Left lobe of liver (tissue), 2 donors: ENCODE measurements at regions not wholly inside any gene's neighbourhood (a gene's known extent, or its start where the extent isn't known, plus 50 kb on each side); places are given as distances from the start of the nearest gene placed in this dataset.
A peak's percentile ranks its signal among the peaks of the same experiment; 100 is the strongest.

Experiments
- ATAC-seq: fragments of 200-7000 bp; cut with Tn5 transposase; one replicate; pipeline ENCODE4 v1.9.1; 2020; ENCODE audit warnings: mild to moderate bottlenecking, moderate library complexity
- DNase-seq: peaks from one replicate; pipeline ENCODE4 v3.0.0-alpha.2; 2020; ENCODE audit warnings: low spot score
- donor health status: DM: no; HTN: no; CAD: no; lungs with moderate emphysema.
- donor health status: DM: no; HTN: yes; CAD: no.

- DNase-seq: no peak
- ATAC-seq: no peak
Measured at GRCh38 chr13:50511877-50512341, 331.6 kb downstream of the DLEU7 start.

DNA sequence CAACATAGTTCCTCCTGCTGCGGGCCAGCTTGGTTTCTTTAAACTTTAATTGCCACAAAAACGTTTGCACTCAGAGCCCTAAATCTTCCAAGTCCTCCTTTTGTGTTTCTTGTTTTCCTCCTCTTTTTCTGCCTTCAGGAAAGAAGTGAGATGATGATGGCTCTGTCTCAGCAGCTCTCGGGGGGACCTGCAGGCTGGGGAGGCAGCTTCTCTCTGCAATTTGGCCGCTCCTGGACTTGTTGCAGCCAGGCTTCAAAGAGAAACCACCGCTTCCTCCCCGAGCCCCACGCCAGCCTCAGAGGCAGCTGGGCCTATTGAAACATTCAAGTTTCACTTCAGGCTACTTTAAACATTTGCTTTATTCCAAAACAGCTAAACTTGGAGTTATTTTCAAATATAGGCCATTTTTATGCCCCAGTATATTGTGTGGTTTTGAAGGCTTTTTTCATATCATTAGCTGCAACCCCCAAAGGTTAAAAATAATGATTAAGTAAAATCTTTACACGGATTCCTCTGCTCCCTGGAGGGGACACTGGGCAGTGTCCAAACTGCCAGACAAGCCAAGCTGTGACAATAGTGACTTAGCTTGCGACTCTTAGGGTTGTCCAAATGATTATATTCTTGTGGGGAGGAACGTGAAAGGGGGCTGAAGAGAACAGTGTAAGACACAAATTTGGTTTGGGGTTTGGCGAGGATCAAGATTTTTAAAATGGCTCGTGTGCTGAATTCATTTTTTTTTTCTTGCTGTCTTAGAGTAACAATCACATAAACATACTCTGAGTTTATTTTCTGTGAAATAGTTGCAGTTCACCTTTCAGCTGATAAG is 330.8 kb downstream of the DLEU7 start:
- peak; percentile 84 for ATAC-seq
- peak; percentile 67 for DNase-seq

DNA sequence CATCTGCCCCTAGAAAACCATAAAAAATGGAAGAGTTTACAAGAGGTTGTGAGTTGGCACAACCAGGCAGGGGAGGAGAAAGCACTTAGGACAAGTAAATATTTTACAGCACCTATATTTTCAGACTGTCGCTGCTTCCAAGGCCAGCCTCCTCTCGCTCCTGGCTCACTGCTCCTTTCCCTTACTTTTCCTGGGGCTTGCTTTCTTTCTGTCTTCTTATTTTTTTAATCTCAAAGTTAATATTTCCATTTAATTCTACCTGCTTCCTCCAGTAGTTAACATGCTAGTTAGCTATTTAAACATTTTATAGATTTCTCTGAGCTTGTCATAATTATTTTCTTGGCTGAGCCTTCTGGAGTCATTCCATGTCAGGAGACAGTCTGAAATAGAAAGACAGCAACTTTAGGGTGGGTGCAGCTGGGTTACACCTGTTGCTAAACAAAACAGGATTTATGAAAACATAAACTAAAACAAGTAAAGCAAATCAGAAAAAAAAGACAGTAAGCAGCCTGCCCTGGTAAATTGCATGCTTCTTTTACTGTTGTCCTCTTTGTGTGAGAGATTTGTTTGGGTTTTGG is 330.1 kb downstream of the DLEU7 start:
- DNase-seq (peak; percentile 55), ATAC-seq (peak; percentile 87)

DNA sequence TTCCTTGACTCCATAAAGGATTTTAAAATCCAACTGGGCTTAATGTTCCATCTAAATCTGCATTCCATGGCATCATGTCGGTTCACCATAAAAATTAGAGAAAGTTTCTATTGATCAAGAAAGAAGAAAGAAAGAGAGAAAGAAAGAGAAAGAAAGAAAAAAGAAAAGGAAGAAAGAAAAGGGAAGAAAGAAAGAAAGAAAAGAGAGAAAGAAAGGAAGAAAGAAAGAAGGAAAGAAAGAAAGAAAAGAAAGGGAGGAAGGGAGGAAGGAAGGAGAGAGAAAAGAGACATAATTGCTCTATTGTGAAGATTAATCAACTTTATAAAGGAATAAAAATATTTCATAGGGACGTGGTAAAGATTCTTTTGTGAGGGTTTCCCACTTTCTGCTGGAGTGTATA is 329.2 kb downstream of the DLEU7 start:
- DNase-seq (no peak), ATAC-seq (no peak)

DNA sequence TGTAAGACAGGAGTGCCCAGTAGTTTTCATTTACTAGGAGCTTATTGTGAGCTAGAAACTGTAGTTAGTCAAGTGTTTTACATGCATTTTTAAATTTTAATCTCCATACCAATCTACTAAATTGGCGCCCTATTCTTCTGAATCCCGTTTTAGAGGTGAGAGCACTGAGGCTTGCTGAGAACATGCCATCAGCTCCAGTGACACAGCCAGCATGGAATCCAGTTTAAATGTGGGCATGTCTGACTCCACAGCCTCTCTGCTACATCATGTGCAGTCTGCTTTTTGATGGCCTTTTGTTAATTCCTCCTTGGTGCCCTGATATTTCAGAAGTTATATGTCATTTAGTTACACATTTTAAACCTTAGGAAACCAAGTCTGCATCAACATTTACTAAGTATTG is 325.4 kb downstream of the DLEU7 start:
- ATAC-seq (no peak), DNase-seq (no peak)

DNA sequence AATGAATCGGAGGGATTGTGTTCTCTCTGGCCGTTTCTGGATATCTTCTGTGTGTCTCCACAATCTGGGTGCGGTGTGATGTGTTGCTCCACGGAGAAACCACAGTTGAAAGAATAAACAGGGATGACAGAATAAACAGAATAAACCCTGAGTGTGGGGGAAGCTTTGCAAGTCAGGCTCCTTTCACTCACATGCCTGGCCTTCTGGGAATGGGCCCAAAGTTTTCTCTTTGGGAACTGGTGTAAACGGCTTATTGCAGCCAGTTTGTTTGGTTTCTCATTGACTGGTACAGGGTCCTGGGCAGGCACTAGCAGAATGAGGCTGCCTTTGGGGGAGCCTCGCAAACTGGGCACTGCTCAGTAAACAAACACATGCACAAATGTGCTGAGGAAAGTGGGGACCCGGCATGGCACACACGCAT is 324.7 kb downstream of the DLEU7 start:
- ATAC-seq (peak; percentile 83), DNase-seq (peak; percentile 79)

DNA sequence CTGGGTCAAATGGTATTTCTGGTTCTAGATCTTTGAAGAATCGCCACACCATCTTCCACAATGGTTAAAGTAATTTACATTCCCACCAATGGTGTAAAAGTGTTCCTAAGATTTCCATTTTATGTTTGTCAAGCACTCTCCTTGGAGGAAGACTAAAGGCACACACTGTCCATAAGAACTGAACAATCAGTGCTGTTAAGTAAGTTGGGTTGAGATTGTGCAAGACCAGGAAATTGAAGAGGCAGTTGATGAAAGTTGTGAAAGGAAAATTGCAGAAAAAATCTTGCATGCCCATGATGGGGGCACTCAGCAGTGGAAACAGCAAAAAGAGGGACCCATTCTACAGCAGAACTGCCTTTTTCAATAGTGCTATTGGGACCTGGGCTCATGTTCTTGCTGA is 323.6 kb downstream of the DLEU7 start:
- no peak for ATAC-seq
- no peak for DNase-seq

GRCh38 chr13:50521006-50521830 is 322.3 kb downstream of the DLEU7 start:
- no peak for ATAC-seq
- DNase-seq: no peak

DNA sequence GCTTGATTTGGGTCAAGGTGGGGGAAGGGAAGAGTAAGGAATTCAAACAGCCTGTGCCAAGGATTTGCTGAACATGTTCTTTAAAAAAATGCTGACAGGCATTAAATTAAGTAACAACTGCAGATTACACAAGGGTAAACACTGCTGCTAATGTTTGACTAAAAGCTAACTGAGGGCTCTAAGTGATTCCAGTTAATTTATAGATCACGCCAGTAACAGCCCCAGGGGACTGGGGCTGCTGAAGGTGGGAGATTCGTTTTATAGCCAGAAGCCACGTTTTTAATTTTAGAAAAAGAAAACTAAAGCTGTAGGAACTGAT is 321.7 kb downstream of the DLEU7 start:
- DNase-seq: no peak

DNA sequence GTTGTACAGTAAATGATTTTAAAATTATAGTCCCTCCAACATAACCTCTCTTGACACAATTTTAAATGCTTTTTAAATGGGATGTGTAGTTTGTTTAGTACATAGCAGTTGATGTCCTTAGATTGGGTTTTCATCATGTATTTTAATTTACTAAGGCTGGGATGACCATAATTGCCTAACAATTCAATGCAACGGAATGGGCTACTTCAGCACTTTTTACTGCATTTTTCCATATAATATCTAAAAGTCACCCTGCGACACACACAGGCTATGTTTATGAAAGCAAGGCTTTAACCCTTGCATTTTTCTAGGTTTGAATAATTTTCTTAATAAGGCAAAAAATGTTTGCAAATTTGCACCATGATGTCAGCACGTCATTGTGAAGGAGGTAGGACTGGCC is 321.0 kb downstream of the DLEU7 start:
- DNase-seq: no peak
- ATAC-seq: no peak

More for the DNA sequence above, 321.7 kb downstream of the DLEU7 start:
- peak; percentile 69 for ATAC-seq

- ATAC-seq (no peak), DNase-seq (no peak)
Measured at GRCh38 chr13:50523307-50523706, 320.2 kb downstream of the DLEU7 start.

DNA sequence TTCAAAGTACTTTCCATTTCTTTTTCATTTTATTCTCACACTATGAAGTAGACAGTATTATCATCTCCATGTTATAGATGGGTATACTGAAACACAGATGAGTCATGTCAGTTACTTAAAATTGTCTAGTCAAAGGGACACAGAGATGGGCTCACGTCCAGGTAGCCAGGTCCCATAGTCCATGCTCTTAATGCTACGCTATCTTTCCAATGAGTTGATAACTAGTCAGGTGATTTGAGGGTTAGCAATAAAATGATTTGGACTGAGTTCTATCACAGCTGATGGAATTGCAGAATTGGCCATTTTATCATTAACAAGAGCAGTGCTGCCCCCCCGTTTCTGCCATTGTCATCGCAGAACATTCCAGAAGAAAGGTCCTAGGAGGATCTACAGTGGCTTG is 318.9 kb downstream of the DLEU7 start:
- DNase-seq (no peak), ATAC-seq (no peak)

DNA sequence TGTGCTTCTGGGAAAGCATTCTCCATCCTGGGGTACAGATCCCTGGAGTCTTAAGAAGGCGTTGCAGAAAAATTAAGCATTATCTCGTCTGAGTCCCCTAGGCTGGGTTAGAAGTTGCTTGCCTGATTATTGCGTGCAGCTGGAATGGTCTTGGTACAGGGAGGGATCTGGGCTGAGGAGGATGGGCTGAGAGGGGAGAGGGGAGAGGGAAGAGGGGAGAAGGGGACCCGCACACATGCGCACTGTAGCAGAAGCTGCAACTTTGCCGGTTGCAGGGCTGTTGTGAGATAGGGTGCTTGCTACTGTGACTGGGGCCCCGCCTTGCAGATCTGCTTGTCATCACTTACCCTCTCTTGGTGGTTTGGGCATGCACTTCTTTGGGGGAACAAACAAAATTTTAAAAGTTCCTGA is 316.8 kb downstream of the DLEU7 start:
- no peak for DNase-seq
- no peak for ATAC-seq

- DNase-seq: no peak
- no peak for ATAC-seq
Measured at GRCh38 chr13:50527188-50527587, 316.3 kb downstream of the DLEU7 start.

DNA sequence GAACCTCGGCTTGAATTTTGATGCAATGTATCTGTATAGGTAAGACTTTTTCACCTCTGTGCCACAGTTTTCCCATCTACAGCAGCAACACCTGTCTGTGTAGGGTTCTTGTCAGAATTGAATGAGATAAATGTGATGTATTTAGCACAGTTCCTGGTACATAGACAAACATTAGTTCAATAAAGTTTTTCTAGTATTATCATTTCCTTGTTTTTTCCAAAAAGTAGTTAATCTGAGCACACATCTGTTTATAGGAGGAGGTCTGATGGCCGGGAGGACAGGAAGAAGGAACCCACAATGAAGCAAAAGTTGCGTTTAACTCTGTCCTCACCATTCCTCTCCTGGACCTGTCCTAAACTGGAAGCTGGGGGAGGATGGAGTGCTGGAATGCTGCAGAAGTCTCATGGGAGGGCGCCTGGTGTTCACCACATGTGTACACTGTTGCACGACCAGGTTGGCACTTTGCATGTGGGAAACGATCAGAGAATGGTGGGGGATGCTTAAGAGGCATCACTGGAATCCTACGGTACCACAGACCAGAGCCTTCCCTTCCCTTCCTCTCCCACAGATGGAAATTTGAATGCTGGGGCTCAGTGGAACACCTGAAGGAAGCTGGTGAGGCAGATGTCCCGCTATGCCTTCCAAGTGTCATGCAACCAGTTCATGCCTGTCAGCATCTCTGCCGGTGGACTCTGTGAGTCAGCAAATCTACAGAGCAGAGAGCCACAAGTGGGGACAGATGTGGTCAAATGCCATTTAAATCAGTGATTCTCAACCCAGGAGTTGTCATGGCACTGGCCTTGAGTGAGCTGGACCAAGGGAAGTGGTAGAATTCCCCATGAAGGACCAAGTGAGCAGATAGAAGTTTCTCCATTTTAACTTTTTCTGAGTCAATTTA is 315.6 kb downstream of the DLEU7 start:
- ATAC-seq (no peak), DNase-seq (no peak)

GRCh38 chr13:50529154-50529882 is 314.2 kb downstream of the DLEU7 start:
- DNase-seq: peak; percentile 94
- ATAC-seq: peak; percentile 92

DNA sequence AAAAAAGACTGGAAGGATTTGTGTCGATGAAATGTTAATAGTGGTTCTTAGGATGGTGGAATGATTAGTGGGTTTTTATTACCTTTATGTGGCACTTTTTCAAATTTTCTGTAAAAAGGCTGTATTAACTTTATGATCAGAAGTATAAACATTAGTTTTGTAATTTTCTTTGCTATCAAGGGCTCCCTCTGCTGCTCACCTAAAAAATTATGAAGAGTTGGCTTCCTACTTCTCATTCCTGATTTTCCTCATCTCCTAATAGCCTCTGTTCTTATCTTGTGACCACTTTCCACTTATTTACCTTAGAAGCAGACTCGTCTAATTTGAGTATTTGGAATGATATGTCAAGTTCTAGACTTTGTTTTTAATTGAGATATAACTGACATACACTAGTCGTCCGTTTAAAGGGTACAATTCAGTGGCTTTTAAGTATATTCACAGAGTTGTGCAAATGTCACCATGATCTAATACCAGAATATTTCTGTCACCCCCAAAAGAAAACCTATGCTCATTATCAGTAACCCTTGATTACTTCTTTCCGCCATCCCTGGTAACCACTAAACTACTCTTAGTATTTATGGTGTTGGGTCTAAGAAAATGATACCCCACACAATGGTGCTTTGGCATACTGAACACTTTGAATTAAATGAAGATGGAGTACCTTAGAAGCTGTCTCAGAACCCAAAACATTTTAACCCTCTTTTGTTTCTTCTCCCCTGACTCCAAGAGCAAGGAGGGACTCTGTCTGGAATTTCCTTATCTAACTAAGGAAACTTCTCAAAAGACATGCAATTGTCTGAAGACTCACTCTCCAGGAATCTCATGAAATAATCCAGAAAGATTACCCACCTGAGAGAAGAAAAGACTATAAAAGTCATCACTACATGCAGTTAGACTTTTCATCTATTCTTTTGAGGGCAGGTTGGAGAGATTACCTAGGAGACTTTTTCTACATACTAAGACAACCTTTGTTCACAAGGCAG is 311.3 kb downstream of the DLEU7 start:
- ATAC-seq (peak; percentile 52), DNase-seq (no peak)

DNA sequence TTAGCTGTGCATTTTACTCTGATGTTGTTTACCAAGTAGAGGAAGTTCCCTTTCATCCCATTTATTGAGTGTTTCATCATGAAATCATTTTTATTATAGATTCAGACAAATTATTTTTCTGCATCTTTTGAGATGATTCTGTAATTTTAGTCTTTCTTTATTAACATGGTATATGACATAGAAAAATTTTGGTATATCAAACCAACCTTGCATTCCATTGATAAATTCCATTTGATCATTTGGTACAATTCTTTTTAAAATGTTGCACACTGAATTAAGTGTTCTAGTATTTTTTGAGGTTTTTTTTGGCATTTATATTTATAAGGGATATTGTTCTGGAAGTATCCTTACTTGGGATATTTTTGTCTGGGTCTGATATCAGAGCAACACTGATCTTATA is 308.4 kb downstream of the DLEU7 start:
- ATAC-seq: no peak
- no peak for DNase-seq

DNA sequence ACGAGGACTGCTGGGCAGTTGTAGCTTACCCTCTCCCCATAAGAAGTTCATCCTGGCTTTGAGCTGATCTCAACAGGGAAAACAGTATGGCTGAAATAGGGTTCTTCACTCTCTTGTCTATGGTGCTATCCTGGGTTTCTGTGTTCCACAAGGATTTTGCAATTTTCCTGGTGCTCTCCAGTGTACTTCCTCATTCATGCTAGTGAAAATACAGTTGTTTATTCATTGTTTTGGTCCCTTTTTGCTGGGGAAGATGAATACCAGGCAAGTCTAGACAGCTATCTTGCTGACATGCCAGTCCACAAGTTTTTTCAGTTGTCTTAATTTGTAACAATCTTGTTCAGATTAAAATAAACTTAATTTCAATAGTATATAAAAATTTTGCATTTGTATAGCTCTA is 306.5 kb downstream of the DLEU7 start:
- DNase-seq: no peak
- ATAC-seq: no peak
